ENCODE measurements at regions not wholly inside any gene's neighbourhood (a gene's known extent, or its start where the extent isn't known, plus 50 kb on each side); places are given as distances from the start of the nearest gene placed in this dataset.
A peak's percentile ranks its signal among the peaks of the same experiment; 100 is the strongest.

DNA sequence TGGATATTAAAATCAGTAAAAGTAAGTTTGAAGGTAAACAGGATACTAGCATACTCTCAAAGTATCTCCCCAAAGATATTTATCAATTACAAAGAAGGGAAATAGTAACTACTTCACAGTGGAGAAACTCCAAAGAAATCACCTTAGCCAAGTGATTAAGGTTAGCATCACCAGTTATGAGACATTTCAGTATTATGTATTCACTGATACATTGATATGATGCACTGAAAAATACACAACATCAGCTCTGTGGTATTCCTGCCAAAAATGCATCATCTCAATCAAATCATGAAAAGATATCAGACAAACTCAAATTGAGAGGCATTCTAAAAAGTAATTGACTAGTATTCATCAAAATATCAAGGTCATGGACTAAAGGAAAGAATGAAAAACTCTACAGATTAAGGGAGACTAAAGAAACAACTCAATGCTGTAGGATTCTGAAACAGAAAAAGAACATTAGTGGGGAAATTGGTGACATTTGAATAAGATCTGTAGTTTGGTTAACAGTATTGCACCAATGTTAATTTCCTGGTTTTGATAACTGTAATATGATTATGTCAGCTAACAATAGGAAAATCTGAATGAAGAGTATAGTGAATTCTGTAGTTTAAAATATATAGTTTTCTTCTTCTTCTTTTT is 215.4 kb downstream of the UACA start:
- intact Hi-C loops (cut with micrococcal nuclease): no loop called here
- Histone ChIP-seq H3K36me3 (ENCODE audit: control insufficient read depth in 2 of 3, insufficient read depth in 3 of 3, low read length in 3 of 3) (no peaks in the 10 kb centered on the region), H3K27ac (ENCODE audit: low read depth, low read length) (no peak overlapping the region), H3K27me3 (ENCODE audit: control insufficient read depth in 2 of 2, insufficient read depth in 2 of 2, low read length in 2 of 2) (no peaks in the 10 kb centered on the region), H3K4me1 (ENCODE audit: control insufficient read depth in 2 of 2, insufficient read depth in 2 of 2, low read length in 2 of 2) (peaks cover 0 to 3% of the 10 kb centered on the region in 2 donors), H3K9me3 (ENCODE audit: control insufficient read depth in 2 of 3, low read length in 3 of 3) (no peaks in the 10 kb centered on the region), H3K4me3 (ENCODE audit: low read length) (no peak overlapping the region)
- H3K27me3 Mint-ChIP-seq: peaks cover 0 to 5% (median 0%) of the 10 kb centered on the region in 5 donors
- peaks cover 0 to 5% (median 0%) of the 10 kb centered on the region in 5 donors for H3K36me3 Mint-ChIP-seq
- H3K27ac Mint-ChIP-seq: no peak overlapping the region
- H3K9me3 Mint-ChIP-seq: peaks cover 0 to 8% (median 1%) of the 10 kb centered on the region in 11 donors
- CTCF ChIA-PET: no interaction called here
- peaks cover 8 to 47% (median 35%) of the 10 kb centered on the region in 7 donors for H3K4me1 Mint-ChIP-seq
- POLR2A ChIA-PET: interaction anchor here (0.5 to 2.1 kb wide), 3 partner anchors 10 to 301 kb away, joined by 3 to 6 read pairs (median 4); no protein-coding TSS in a partner anchor
- no peak overlapping the region for H3K4me3 Mint-ChIP-seq
- ATAC-seq (no peak), DNase-seq (no peak)

- DNase-seq: no peak
- ChIA-PET POLR2A (interaction anchor here (0.7 to 2.4 kb wide), 4 partner anchors 11 to 17 kb away, joined by 3 to 12 read pairs (median 5); no protein-coding TSS in a partner anchor), CTCF (interaction anchor here (0.7 kb wide), 1 partner anchor 88 kb away, joined by 3 read pairs; no protein-coding TSS in a partner anchor)
These were observed 217.8 kb downstream of the UACA start for GRCh38 chr15:70545526-70545925.

GRCh38 chr15:70541511-70541910 is 221.8 kb downstream of the UACA start:
- Histone ChIP-seq H3K27me3 (ENCODE audit: control insufficient read depth in 2 of 2, insufficient read depth in 2 of 2, low read length in 2 of 2) (no peaks in the 10 kb centered on the region), H3K4me1 (ENCODE audit: control insufficient read depth in 2 of 2, insufficient read depth in 2 of 2, low read length in 2 of 2) (peaks cover 5 to 10% of the 10 kb centered on the region in 2 donors), H3K36me3 (ENCODE audit: control insufficient read depth in 2 of 3, insufficient read depth in 3 of 3, low read length in 3 of 3) (no peaks in the 10 kb centered on the region), H3K27ac (ENCODE audit: low read depth, low read length) (no peak overlapping the region), H3K9me3 (ENCODE audit: control insufficient read depth in 2 of 3, low read length in 3 of 3) (no peaks in the 10 kb centered on the region), H3K4me3 (ENCODE audit: low read length) (no peak overlapping the region)
- Mint-ChIP-seq H3K27ac (no peak overlapping the region), H3K36me3 (peaks cover 0 to 9% (median 6%) of the 10 kb centered on the region in 5 donors), H3K4me1 (peaks cover 15 to 60% (median 44%) of the 10 kb centered on the region in 7 donors), H3K9me3 (no peaks in the 10 kb centered on the region), H3K4me3 (no peak overlapping the region), H3K27me3 (peaks cover 0 to 40% (median 0%) of the 10 kb centered on the region in 5 donors)
- intact Hi-C loops (cut with micrococcal nuclease): no loop called here
- ChIA-PET POLR2A (no interaction called here), CTCF (no interaction called here)
- ATAC-seq (no peak), DNase-seq (no peak)

More at GRCh38 chr15:70545526-70545925, 217.8 kb downstream of the UACA start:
- Mint-ChIP-seq H3K27me3 (peaks cover 0 to 20% (median 0%) of the 10 kb centered on the region in 5 donors), H3K9me3 (no peaks in the 10 kb centered on the region), H3K4me3 (peak overlapping the region in 2 of 10 donors; percentile 19 to 30), H3K36me3 (peaks cover 0 to 9% (median 5%) of the 10 kb centered on the region in 5 donors), H3K4me1 (peaks cover 10 to 46% (median 35%) of the 10 kb centered on the region in 7 donors), H3K27ac (peak overlapping the region in 2 of 9 donors; percentile 2 to 58)
- intact Hi-C loops (cut with micrococcal nuclease): no loop called here
- no peak for ATAC-seq
- H3K27ac ChIP-seq (ENCODE audit: low read depth, low read length): no peak overlapping the region
- H3K4me3 ChIP-seq (ENCODE audit: low read length): no peak overlapping the region
- no peaks in the 10 kb centered on the region for H3K9me3 ChIP-seq (ENCODE audit: control insufficient read depth in 2 of 3, low read length in 3 of 3)
- H3K36me3 ChIP-seq (ENCODE audit: control insufficient read depth in 2 of 3, insufficient read depth in 3 of 3, low read length in 3 of 3): no peaks in the 10 kb centered on the region
- peaks cover 0 to 3% of the 10 kb centered on the region in 2 donors for H3K4me1 ChIP-seq (ENCODE audit: control insufficient read depth in 2 of 2, insufficient read depth in 2 of 2, low read length in 2 of 2)
- no peaks in the 10 kb centered on the region for H3K27me3 ChIP-seq (ENCODE audit: control insufficient read depth in 2 of 2, insufficient read depth in 2 of 2, low read length in 2 of 2)

DNA sequence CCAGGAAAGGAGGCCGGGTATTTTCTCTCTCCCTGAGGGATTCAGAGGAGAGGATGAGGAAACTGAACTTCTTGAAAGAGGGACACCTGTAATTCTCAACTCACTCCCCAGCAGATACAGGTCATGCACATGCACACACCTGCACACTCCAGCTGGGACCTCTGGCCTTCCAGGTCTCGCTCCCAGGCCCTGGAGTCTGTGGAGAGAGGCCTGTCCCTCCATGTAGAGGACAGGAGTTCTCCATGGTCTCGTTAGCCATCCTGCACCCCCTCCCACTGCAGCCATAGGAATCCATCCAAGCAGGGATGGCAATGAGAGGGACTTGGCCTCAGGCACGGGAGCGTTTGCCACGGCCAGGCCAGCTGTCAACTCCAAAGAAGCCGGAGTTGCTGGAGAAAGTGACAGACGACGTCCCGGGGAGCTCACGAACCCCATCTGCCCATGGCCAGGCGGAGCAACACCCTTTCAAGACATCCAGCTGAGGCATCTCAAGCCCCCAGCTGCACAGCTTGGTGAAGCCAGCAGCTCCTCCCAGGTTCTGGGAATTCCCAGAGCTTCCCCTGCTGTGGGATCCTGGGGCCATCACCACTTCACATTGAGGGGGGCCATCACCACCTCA is 223.3 kb downstream of the UACA start:
- H3K27me3 ChIP-seq (ENCODE audit: control insufficient read depth in 2 of 2, insufficient read depth in 2 of 2, low read length in 2 of 2): no peaks in the 10 kb centered on the region
- ChIA-PET POLR2A (interaction anchor here (0.9 to 1.8 kb wide), 3 partner anchors 12 to 16 kb away, joined by 3 to 4 read pairs (median 3); no protein-coding TSS in a partner anchor), CTCF (no interaction called here)
- no peak overlapping the region for H3K27ac ChIP-seq (ENCODE audit: low read depth, low read length)
- H3K36me3 Mint-ChIP-seq: peaks cover 0 to 9% (median 6%) of the 10 kb centered on the region in 5 donors
- DNase-seq (no peak), ATAC-seq (no peak)
- H3K4me1 ChIP-seq (ENCODE audit: control insufficient read depth in 2 of 2, insufficient read depth in 2 of 2, low read length in 2 of 2): peaks cover 15 to 19% of the 10 kb centered on the region in 2 donors
- no peak overlapping the region for H3K4me3 Mint-ChIP-seq
- intact Hi-C loops (cut with micrococcal nuclease): loop anchor here (10.0 kb wide), 1 partner anchor 135 kb away; no protein-coding TSS in a partner anchor
- no peaks in the 10 kb centered on the region for H3K9me3 Mint-ChIP-seq
- H3K4me3 ChIP-seq (ENCODE audit: low read length): no peak overlapping the region
- no peaks in the 10 kb centered on the region for H3K36me3 ChIP-seq (ENCODE audit: control insufficient read depth in 2 of 3, insufficient read depth in 3 of 3, low read length in 3 of 3)
- H3K27me3 Mint-ChIP-seq: peaks cover 0 to 41% (median 0%) of the 10 kb centered on the region in 5 donors
- H3K27ac Mint-ChIP-seq: no peak overlapping the region
- no peaks in the 10 kb centered on the region for H3K9me3 ChIP-seq (ENCODE audit: control insufficient read depth in 2 of 3, low read length in 3 of 3)
- peaks cover 22 to 57% (median 46%) of the 10 kb centered on the region in 7 donors for H3K4me1 Mint-ChIP-seq

DNA sequence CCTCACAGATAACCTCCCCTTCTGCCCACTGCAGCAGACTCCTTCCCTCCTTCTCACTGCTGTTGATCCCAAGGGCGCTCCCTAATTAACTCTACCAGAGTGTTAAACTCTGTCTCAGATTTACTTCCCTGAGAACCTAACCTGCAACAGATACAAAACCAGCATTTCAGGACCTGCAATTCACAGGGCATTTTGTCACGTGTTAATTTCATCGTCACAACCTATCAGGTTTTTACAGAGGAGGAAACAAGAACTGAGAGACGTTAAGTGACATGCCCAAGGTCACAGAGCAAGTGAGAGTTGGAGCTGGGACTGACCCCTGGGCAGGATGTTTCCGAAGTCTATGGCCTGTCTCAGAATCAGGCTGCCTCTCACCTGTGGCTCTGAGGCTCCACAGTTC is 223.9 kb downstream of the UACA start:
- H3K27me3 ChIP-seq (ENCODE audit: control insufficient read depth in 2 of 2, insufficient read depth in 2 of 2, low read length in 2 of 2): no peaks in the 10 kb centered on the region
- no peaks in the 10 kb centered on the region for H3K9me3 Mint-ChIP-seq

GRCh38 chr15:70538278-70538677 is 225.1 kb downstream of the UACA start:
- peak overlapping the region in 2 of 10 donors; percentile 28 to 32 for H3K4me3 Mint-ChIP-seq
- peaks cover 0 to 11% (median 6%) of the 10 kb centered on the region in 5 donors for H3K36me3 Mint-ChIP-seq
- ATAC-seq: no peak
- H3K4me1 Mint-ChIP-seq: peaks cover 37 to 63% (median 54%) of the 10 kb centered on the region in 7 donors
- H3K9me3 Mint-ChIP-seq: no peaks in the 10 kb centered on the region
- ChIA-PET POLR2A (interaction anchor here (1.0 to 5.8 kb wide), 5 partner anchors 9 to 38 kb away, joined by 3 to 96 read pairs (median 6); no protein-coding TSS in a partner anchor), CTCF (interaction anchor here (0.6 to 1.2 kb wide), 2 partner anchors 50 to 148 kb away, joined by 3 to 4 read pairs; no protein-coding TSS in a partner anchor)
- no peak for DNase-seq
- H3K9me3 ChIP-seq (ENCODE audit: control insufficient read depth in 2 of 3, low read length in 3 of 3): no peaks in the 10 kb centered on the region
- no peaks in the 10 kb centered on the region for H3K36me3 ChIP-seq (ENCODE audit: control insufficient read depth in 2 of 3, insufficient read depth in 3 of 3, low read length in 3 of 3)
- intact Hi-C loops (cut with micrococcal nuclease): loop anchor here (10.0 kb wide), 1 partner anchor 137 kb away; no protein-coding TSS in a partner anchor
- no peaks in the 10 kb centered on the region for H3K27me3 ChIP-seq (ENCODE audit: control insufficient read depth in 2 of 2, insufficient read depth in 2 of 2, low read length in 2 of 2)
- H3K27me3 Mint-ChIP-seq: peaks cover 0 to 43% (median 0%) of the 10 kb centered on the region in 5 donors
- H3K4me3 ChIP-seq (ENCODE audit: low read length): no peak overlapping the region
- peak overlapping the region in 3 of 9 donors; percentile 10 to 51 (median 16) for H3K27ac Mint-ChIP-seq
- no peak overlapping the region for H3K27ac ChIP-seq (ENCODE audit: low read depth, low read length)
- H3K4me1 ChIP-seq (ENCODE audit: control insufficient read depth in 2 of 2, insufficient read depth in 2 of 2, low read length in 2 of 2): peaks cover 27 to 33% of the 10 kb centered on the region in 2 donors

More for the DNA sequence above, 223.9 kb downstream of the UACA start:
- H3K36me3 ChIP-seq (ENCODE audit: control insufficient read depth in 2 of 3, insufficient read depth in 3 of 3, low read length in 3 of 3): no peaks in the 10 kb centered on the region
- DNase-seq: no peak
- intact Hi-C loops (cut with micrococcal nuclease): loop anchor here (10.0 kb wide), 1 partner anchor 135 kb away; no protein-coding TSS in a partner anchor
- Mint-ChIP-seq H3K4me1 (peaks cover 27 to 56% (median 47%) of the 10 kb centered on the region in 7 donors), H3K36me3 (peaks cover 0 to 9% (median 6%) of the 10 kb centered on the region in 5 donors), H3K27ac (no peak overlapping the region), H3K4me3 (peak overlapping the region in 1 of 10 donors; percentile 7), H3K27me3 (peaks cover 0 to 41% (median 0%) of the 10 kb centered on the region in 5 donors)
- no peak overlapping the region for H3K27ac ChIP-seq (ENCODE audit: low read depth, low read length)
- CTCF ChIA-PET: interaction anchor here (0.6 kb wide), 1 partner anchor 305 kb away, joined by 3 read pairs; no protein-coding TSS in a partner anchor
- no peak overlapping the region for H3K4me3 ChIP-seq (ENCODE audit: low read length)
- no peak for ATAC-seq
- H3K4me1 ChIP-seq (ENCODE audit: control insufficient read depth in 2 of 2, insufficient read depth in 2 of 2, low read length in 2 of 2): peaks cover 16 to 25% of the 10 kb centered on the region in 2 donors
- no peaks in the 10 kb centered on the region for H3K9me3 ChIP-seq (ENCODE audit: control insufficient read depth in 2 of 3, low read length in 3 of 3)
- POLR2A ChIA-PET: interaction anchor here (0.6 to 1.8 kb wide), 3 partner anchors 11 to 946 kb away, joined by 3 to 4 read pairs (median 3); no protein-coding TSS in a partner anchor
